Activated naive CD8-positive, alpha-beta T cell treated with anti-CD3 and anti-CD28 coated beads, Interleukin-2, amount 10 ng/mL, durations not matched to agents 7 days and 5 days (primary cell): ENCODE measurements at regions not wholly inside any gene's neighbourhood (a gene's known extent, or its start where the extent isn't known, plus 50 kb on each side); places are given as distances from the start of the nearest gene placed in this dataset.

Source experiments
- ATAC-seq: fragments of 150-1000 bp; cut with Tn5 transposase; one replicate; pipeline ENCODE4 v1.10.0; 2021; ENCODE audit warnings: low read depth, moderate library complexity
- POLR2A ChIA-PET: fragments of 350-600 bp; sonication (Branson Sonifier 250); formaldehyde crosslinking; loops from one replicate; lab custom pipeline; 2021; ENCODE audit warnings: antibody characterized with exemption; lab: Charles Lee
- DNase-seq: peaks from one replicate; pipeline ENCODE4 v3.0.0; 2021
- H3K27ac Mint-ChIP-seq: one replicate; pipeline ENCODE4 v1.8.0; 2022; ENCODE audit warnings: mild to moderate bottlenecking, mixed read lengths
- H3K27me3 Mint-ChIP-seq: one replicate; pipeline ENCODE4 v1.8.0; 2022; ENCODE audit warnings: mild to moderate bottlenecking, moderate library complexity, mixed read lengths
- H3K36me3 Mint-ChIP-seq: one replicate; pipeline ENCODE4 v1.8.0; 2021; ENCODE audit warnings: mild to moderate bottlenecking, mixed read lengths
- H3K4me1 Mint-ChIP-seq: one replicate; pipeline ENCODE4 v1.8.0; 2021; ENCODE audit warnings: mixed read lengths
- H3K4me3 Mint-ChIP-seq: one replicate; pipeline ENCODE4 v1.8.0; 2022; ENCODE audit warnings: mild to moderate bottlenecking, moderate library complexity, mixed read lengths
- H3K9me3 Mint-ChIP-seq: one replicate; pipeline ENCODE4 v1.8.0; 2021; ENCODE audit warnings: mixed read lengths

DNA sequence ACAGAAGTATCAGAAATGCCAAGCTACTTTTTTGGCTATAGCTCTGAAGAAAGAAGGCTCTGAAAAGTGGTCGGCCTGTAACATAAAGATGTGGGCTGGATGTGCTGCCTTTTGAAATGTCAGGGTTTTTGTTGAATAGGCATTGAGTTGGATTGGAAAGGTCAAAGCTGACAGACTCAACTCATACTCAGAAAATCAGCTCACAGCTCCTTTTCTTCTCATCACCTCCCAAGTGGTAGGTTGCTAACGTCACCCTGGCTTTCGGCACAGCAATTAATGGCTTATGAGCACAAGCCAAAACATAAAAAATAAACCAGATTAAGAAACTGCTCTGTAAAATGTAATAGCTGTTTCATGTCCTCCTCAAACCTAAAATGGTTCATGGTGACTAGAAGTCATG, 68.3 kb downstream of the KCNF1 start:
- H3K36me3 Mint-ChIP-seq, result no peaks in the 10 kb centered on the region
- peaks cover 2% of the 10 kb centered on the region for H3K4me1 Mint-ChIP-seq
- H3K27ac Mint-ChIP-seq, result no peak overlapping the region
- peaks cover 24% of the 10 kb centered on the region for H3K27me3 Mint-ChIP-seq
- ATAC-seq, result no peak
- no peak for DNase-seq
- POLR2A ChIA-PET, result no interaction called here
- no peak overlapping the region for H3K4me3 Mint-ChIP-seq
- no peaks in the 10 kb centered on the region for H3K9me3 Mint-ChIP-seq

DNA sequence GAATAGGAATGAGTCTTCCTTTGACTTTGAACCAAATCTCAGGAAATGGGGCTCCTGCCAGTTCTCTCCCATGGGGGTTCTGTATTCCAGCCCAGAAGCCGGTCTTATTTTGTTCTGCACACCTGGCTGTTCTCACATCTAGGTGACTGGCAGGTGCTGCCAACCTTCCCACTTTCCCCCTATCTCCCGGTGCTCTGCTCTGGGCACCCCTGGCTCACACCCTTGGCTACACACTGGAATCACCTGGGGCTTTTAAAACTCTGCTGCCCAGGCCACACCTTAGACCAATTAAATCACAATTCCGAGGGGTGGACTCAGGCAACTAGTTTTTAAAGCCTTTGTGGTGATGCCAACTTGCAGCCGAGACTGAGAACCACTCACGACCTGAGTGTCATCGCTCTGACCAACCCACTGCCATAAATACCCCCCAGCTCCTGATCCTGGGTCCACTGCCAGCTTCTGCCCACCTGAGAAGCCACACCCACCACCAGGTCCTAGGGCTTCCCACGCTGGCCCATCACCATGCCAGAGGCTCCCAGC, 69.2 kb downstream of the KCNF1 start:
- no peak for ATAC-seq
- H3K27me3 Mint-ChIP-seq, result peaks cover 17% of the 10 kb centered on the region
- H3K9me3 Mint-ChIP-seq, result no peaks in the 10 kb centered on the region
- H3K36me3 Mint-ChIP-seq, result no peaks in the 10 kb centered on the region
- no peak overlapping the region for H3K4me3 Mint-ChIP-seq
- POLR2A ChIA-PET, result no interaction called here
- peaks cover 2% of the 10 kb centered on the region for H3K4me1 Mint-ChIP-seq
- DNase-seq, result no peak
- no peak overlapping the region for H3K27ac Mint-ChIP-seq

DNA sequence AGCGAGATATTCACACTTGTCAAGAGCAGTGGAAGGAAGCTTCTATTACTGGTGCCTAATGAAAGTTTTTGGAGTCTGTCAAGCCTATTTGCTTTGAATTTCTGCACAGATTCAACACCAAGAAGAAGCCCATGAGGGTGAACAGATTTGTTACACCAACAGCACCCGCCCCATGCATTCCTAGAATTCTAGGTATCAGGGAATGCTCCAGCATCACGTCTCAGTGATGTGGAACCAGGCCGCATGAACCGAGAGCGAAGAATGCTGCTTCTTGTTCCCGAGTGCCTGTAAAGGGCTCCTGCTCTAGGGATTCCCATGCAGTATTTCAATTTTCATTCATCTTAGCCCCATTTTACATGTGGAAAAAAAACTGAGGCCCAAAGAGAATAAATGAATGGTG, 69.7 kb downstream of the KCNF1 start:
- ATAC-seq (no peak), DNase-seq (no peak)
- Mint-ChIP-seq H3K4me3 (no peak overlapping the region), H3K27ac (no peak overlapping the region), H3K9me3 (no peaks in the 10 kb centered on the region), H3K36me3 (no peaks in the 10 kb centered on the region), H3K4me1 (peaks cover 2% of the 10 kb centered on the region), H3K27me3 (peaks cover 17% of the 10 kb centered on the region)
- POLR2A ChIA-PET, result no interaction called here

DNA sequence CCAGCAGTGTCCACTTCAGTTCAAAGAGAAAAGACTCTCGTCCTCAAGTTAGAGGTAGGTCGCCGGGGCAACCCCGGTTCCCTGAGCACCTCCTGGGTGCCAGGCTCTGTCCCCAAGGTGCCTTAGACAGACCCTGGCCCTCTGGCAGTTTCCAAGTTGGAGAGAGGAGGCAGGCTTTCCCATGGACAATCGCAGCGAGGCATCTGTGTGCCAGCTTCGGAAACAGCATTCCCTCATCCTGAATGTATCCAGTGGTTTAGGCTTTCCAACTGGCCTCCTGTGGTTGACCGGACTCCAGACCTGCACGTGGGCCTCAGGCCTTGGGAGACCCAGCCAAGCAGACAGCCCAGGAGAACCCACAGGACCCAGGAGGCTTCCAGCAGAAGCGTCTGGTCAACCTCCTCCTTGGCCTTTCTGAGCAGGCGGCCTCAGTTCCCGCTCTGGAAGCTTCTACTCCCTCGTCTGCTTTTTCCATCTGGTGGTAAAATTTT, 70.3 kb downstream of the KCNF1 start:
- DNase-seq (no peak), ATAC-seq (no peak)
- Mint-ChIP-seq H3K36me3 (no peaks in the 10 kb centered on the region), H3K9me3 (no peaks in the 10 kb centered on the region), H3K4me1 (peaks cover 2% of the 10 kb centered on the region), H3K27me3 (peaks cover 15% of the 10 kb centered on the region), H3K27ac (no peak overlapping the region), H3K4me3 (no peak overlapping the region)
- POLR2A ChIA-PET, result no interaction called here

- H3K9me3 Mint-ChIP-seq, result no peaks in the 10 kb centered on the region
- peaks cover 6% of the 10 kb centered on the region for H3K27me3 Mint-ChIP-seq
- H3K27ac Mint-ChIP-seq, result no peak overlapping the region
- POLR2A ChIA-PET, result no interaction called here
- no peak overlapping the region for H3K4me3 Mint-ChIP-seq
- H3K4me1 Mint-ChIP-seq, result no peaks in the 10 kb centered on the region
- no peak for ATAC-seq
- no peaks in the 10 kb centered on the region for H3K36me3 Mint-ChIP-seq
- DNase-seq, result no peak
Measured at GRCh38 chr2:10982931-10983701, 71.4 kb downstream of the KCNF1 start.

DNA sequence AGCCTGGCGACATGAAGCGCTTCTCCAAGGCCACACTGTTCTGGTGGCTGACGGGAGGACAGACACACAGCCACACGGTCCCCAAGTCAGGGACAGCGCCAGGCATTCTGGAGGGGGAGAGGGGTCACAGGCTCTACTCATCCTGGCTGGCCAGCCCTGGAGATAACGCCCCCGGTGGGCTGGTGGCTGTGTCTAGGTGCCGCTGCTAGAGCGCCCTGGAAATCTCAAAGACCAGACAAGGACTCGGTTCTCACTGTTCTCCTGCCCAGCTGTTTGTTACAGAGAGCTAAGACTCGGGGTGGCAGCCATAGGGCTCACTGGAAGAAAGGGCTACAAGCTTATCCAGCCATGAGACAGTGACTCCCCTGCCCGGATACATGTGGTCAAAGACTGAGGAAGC, 72.0 kb downstream of the KCNF1 start:
- peaks cover 3% of the 10 kb centered on the region for H3K27me3 Mint-ChIP-seq
- ATAC-seq (no peak), DNase-seq (no peak)
- no peak overlapping the region for H3K4me3 Mint-ChIP-seq
- no peaks in the 10 kb centered on the region for H3K36me3 Mint-ChIP-seq
- no peak overlapping the region for H3K27ac Mint-ChIP-seq
- no peaks in the 10 kb centered on the region for H3K9me3 Mint-ChIP-seq
- POLR2A ChIA-PET, result no interaction called here
- no peaks in the 10 kb centered on the region for H3K4me1 Mint-ChIP-seq

DNA sequence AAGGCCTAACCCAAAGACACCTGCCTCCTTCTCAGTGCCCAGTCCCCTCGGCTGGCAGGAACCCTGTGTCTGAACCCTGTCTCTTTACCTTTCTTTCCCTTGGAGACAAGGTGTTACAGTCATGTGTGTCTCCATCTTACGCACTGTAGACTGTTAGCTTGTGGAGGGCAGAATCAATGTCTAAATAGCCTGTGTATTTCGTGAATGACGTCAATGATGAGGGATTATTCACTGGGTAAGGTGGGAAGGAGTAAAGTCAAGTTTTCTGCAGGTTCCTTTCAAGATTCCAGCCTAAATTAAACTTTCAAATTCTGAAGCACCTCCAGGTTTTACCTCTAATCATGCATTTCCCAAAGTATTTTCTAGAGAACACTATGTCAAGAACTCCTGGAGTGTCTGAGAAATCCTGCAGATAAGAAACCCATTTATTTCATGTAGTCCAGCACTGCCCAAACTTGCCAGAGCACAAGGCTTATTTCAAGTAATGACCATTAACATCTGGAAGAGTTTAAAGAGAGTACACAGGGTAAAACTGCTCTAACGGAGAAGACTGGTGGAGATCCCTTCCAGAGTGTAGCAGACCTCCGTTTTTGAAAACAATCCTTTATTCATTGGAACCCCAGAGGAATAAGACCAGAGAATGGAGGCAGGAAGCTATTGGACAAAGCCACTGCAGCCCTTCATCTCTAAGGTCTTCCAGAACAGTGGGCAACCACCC, 72.8 kb downstream of the KCNF1 start:
- no peaks in the 10 kb centered on the region for H3K9me3 Mint-ChIP-seq
- DNase-seq, result no peak
- no peak overlapping the region for H3K4me3 Mint-ChIP-seq
- POLR2A ChIA-PET, result no interaction called here
- no peaks in the 10 kb centered on the region for H3K36me3 Mint-ChIP-seq
- ATAC-seq, result no peak
- H3K4me1 Mint-ChIP-seq, result no peaks in the 10 kb centered on the region
- H3K27me3 Mint-ChIP-seq, result peaks cover 4% of the 10 kb centered on the region
- no peak overlapping the region for H3K27ac Mint-ChIP-seq

GRCh38 chr2:10985260-10985659, 73.5 kb downstream of the KCNF1 start:
- H3K27me3 Mint-ChIP-seq, result peaks cover 4% of the 10 kb centered on the region
- POLR2A ChIA-PET, result no interaction called here
- no peaks in the 10 kb centered on the region for H3K4me1 Mint-ChIP-seq
- ATAC-seq (no peak), DNase-seq (no peak)
- no peak overlapping the region for H3K27ac Mint-ChIP-seq
- no peaks in the 10 kb centered on the region for H3K36me3 Mint-ChIP-seq
- no peaks in the 10 kb centered on the region for H3K9me3 Mint-ChIP-seq
- H3K4me3 Mint-ChIP-seq, result no peak overlapping the region

DNA sequence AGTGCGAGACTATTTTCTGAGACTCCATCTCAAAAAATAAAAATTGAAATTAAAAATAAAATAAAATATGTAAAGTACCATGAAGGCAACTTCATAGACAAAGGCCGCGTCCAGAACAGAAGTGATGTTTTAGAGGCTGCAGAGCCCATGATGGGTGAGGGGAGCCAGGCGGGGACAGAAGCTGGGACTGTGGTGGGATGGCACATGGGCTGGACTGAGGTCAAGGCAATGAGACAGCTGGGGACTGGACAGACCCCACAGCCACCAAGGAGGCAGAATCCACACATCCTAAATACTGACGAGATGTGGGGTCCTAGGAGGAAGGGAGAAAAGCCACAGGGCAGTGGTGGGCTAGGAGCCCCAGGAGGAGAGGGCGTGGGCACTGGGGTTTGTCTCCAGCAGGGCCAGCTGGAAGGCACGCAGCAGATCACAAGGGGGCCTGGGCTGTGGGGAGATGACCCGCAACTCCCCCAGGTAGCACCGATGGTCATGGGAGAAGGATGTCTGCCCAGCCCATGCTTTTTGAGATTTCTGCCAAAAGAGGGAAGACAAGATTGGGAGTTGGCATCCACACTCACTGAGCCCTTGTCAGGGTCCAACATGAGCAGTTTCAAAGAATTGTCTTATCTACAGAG, 74.3 kb downstream of the KCNF1 start:
- H3K27ac Mint-ChIP-seq, result no peak overlapping the region
- DNase-seq (no peak), ATAC-seq (no peak)
- no peak overlapping the region for H3K4me3 Mint-ChIP-seq
- no peaks in the 10 kb centered on the region for H3K36me3 Mint-ChIP-seq
- POLR2A ChIA-PET, result no interaction called here
- H3K4me1 Mint-ChIP-seq, result no peaks in the 10 kb centered on the region
- H3K27me3 Mint-ChIP-seq, result peaks cover 4% of the 10 kb centered on the region
- no peaks in the 10 kb centered on the region for H3K9me3 Mint-ChIP-seq

DNA sequence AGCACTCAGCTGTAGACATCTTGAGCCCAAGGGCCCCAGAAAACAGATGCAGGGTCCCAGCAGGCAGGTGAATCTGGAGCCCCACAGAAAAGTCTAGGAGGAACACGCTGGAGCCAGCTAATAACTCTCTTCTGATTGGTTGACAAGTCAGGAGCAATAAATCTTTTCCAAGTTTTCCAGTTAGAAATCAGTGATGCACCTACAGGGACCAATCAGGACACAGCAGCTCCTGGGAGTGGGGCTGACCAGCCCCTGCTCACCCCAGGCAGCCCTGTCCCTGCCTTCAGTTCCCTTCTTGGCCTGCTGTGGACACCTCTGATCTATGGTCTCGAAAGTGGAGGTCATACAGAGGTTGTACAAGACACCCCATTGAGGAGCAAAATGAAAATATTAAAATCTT, 75.7 kb downstream of the KCNF1 start:
- ATAC-seq, result no peak
- no peak for DNase-seq
- POLR2A ChIA-PET, result no interaction called here
- H3K36me3 Mint-ChIP-seq, result no peaks in the 10 kb centered on the region
- H3K4me3 Mint-ChIP-seq, result no peak overlapping the region
- peaks cover 7% of the 10 kb centered on the region for H3K27me3 Mint-ChIP-seq
- no peaks in the 10 kb centered on the region for H3K4me1 Mint-ChIP-seq
- H3K27ac Mint-ChIP-seq, result no peak overlapping the region
- no peaks in the 10 kb centered on the region for H3K9me3 Mint-ChIP-seq

GRCh38 chr2:10987861-10988260, 76.1 kb downstream of the KCNF1 start:
- H3K27me3 Mint-ChIP-seq, result peaks cover 7% of the 10 kb centered on the region
- no peak overlapping the region for H3K27ac Mint-ChIP-seq
- H3K4me1 Mint-ChIP-seq, result no peaks in the 10 kb centered on the region
- no peak overlapping the region for H3K4me3 Mint-ChIP-seq
- POLR2A ChIA-PET, result no interaction called here
- no peak for DNase-seq
- no peaks in the 10 kb centered on the region for H3K36me3 Mint-ChIP-seq
- no peaks in the 10 kb centered on the region for H3K9me3 Mint-ChIP-seq
- ATAC-seq, result no peak

- DNase-seq, result no peak
- no peaks in the 10 kb centered on the region for H3K9me3 Mint-ChIP-seq
- H3K27ac Mint-ChIP-seq, result no peak overlapping the region
- POLR2A ChIA-PET, result no interaction called here
- no peak overlapping the region for H3K4me3 Mint-ChIP-seq
- no peaks in the 10 kb centered on the region for H3K4me1 Mint-ChIP-seq
- ATAC-seq, result no peak
- peaks cover 7% of the 10 kb centered on the region for H3K27me3 Mint-ChIP-seq
- no peaks in the 10 kb centered on the region for H3K36me3 Mint-ChIP-seq
Measured at GRCh38 chr2:10989151-10989550, 77.4 kb downstream of the KCNF1 start.

DNA sequence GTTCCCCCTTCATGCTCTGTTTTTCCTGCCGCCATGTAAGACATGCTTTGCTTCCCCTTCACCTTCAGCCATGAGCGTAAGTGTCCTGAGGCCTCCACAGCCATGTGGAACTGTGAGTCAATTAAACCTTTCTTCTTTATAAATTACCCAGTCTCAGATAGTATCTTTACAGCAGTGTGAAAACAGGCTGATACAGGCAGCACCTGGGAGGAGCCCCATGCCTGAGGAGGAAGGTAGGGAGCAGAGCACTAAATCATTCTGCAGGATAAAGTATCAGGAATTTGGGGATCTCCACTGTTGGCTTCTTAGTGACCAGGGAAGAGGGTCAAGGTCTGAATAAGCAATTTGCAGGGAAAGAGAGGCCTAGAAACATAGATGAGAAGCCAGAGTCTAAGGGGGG, 78.0 kb downstream of the KCNF1 start:
- H3K27ac Mint-ChIP-seq, result no peak overlapping the region
- no peak for ATAC-seq

More for the DNA sequence above, 78.0 kb downstream of the KCNF1 start:
- H3K4me1 Mint-ChIP-seq, result no peaks in the 10 kb centered on the region
- POLR2A ChIA-PET, result no interaction called here
- H3K4me3 Mint-ChIP-seq, result no peak overlapping the region
- H3K9me3 Mint-ChIP-seq, result no peaks in the 10 kb centered on the region
- no peaks in the 10 kb centered on the region for H3K36me3 Mint-ChIP-seq
- DNase-seq, result no peak
- H3K27me3 Mint-ChIP-seq, result peaks cover 7% of the 10 kb centered on the region
